Right renal cortex interstitium (tissue), 3 donors: ENCODE measurements at regions not wholly inside any gene's neighbourhood (a gene's known extent, or its start where the extent isn't known, plus 50 kb on each side); places are given as distances from the start of the nearest gene placed in this dataset.

Experiments used
- DNase-seq, 3 donors: peaks; one replicate each; pipeline ENCODE4 v3.0.0-alpha.2; 2013; ENCODE audit warnings: low read depth in 3 of 3, low spot score in 2 of 3

GRCh38 chrX:124518885-124519284 lies 172.5 kb downstream of the SH2D1A start:
- DNase-seq: no peak

DNA sequence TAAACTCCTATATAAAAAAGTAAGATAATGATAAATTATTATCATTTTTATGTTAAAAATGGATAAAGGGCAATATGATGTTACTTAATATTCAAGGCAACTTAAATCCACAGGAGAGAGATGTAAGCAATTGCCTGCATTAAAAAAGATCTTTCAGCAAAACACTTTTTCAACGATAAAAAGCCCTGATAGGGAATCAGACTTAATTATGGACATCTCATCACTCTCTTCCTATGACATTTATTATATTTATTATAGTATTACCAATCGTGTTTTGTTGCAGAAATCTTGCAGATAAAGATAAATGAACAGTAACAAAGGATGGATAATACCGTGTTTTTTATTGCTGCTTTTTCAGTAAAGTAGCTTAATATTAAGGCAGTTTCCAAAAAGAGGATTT lies 178.5 kb downstream of the SH2D1A start:
- DNase-seq: no peak

- no peak for DNase-seq
Measured at GRCh38 chrX:124529786-124530185, 183.4 kb downstream of the SH2D1A start.

DNA sequence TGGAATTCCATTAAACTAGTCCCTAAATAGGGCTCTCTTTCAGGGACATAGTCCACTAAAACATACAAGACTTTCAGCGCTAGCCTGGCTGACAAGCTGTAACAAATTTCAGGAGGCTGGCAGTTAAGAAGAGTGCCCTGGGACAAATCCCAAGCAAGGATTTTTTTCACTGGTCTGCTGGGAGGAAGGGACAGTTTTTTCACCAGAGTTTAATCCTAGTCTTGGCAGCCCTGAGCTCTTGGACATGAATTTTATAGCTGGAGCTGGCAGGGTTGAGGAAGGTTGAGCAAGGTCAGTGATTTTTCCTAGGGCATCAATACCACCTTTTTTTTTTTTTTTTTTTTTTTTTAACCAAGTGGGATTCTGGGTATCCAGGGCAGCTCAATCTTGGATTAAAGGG lies 184.4 kb downstream of the SH2D1A start:
- no peak for DNase-seq

DNA sequence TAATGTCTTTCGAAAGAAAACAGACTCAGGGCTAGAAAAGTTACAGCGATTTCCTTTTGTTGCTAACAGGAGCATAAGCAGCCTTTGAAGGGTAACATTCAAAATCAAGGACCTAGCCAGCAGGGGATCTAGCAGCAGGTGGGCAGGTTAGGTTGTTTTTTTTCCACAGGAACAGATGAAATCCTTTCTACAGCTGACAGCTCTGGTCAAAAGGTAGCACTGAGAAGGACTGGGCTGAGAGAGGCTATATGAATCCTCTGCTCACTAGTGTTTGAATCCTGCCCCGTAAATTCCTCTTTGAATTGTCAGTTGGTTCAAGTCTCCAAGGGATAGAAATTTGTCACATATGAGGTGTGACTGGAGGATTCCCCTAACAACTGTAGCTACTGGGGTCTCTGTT lies 188.2 kb downstream of the SH2D1A start:
- no peak for DNase-seq

GRCh38 chrX:124540474-124540873 lies 194.1 kb downstream of the SH2D1A start:
- DNase-seq: no peak

- no peak for DNase-seq
Measured at GRCh38 chrX:124548571-124548970, 202.2 kb downstream of the SH2D1A start.

DNA sequence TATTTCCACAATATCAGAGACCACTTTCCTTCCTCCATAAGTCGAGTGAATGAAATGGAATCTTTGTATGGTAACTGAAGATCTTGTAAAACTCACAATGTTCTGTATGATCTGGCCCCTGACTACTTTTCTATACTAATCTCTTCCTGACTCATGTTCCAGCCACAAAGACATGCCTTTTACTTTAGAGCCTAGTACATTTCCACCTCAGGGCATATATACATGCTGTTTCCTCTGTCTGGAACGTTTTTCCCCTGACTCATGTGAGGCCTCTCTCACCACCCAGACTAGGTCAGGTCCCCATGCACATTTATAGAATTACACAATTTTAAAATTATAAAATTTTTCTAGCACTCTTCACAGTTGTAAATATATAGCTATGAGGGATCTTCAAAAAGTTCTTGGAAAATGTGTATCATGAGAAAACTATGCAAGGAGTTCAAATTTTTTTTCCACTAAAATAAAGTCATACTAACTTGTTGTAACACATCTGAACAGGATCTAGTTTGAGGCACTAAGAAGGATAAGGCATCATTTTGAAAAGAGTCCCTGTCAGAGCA lies 208.8 kb downstream of the SH2D1A start:
- DNase-seq: no peak

GRCh38 chrX:124557976-124558375 lies 211.6 kb downstream of the SH2D1A start:
- DNase-seq: no peak

DNA sequence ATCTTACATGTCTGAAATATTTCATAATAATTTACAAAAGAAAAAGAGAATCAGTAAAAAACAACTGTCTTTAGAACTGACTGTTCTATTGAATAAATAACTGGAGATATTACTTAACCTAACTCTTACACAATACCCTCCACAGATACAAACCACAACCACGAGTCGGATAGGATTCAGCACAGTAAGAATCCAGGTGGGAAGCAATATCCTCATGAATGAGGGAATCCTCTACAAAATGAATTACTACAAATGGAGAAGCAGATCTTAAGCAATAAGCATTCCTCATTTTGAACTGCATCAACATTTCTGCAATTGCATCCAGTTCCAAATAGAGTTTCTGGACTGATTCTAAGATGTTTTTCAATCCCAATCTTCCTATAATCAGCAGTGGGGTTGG lies 227.1 kb downstream of the SH2D1A start:
- DNase-seq: no peak

GRCh38 chrX:124592744-124593143 lies 246.4 kb downstream of the SH2D1A start:
- no peak for DNase-seq

- no peak for DNase-seq
Measured at GRCh38 chrX:124594017-124594651, 247.8 kb downstream of the SH2D1A start.

DNA sequence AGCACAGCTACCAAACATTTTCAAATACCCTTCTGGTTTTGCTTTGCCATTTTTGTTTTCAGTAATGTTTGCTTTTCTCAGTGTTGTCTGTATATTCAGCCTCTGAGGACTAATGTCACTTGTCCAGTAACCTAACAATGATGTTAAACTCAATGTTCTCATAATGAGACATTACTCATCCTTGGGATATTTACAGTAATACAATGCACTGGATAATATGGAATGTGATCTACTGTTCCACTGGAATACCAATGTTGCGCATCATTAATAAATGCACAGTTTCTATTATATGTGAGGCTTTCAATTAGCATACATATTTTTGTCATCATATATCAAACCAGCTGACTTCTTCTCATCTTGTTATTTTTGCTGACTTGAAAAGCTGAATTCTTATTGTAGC lies 259.1 kb downstream of the SH2D1A start:
- no peak for DNase-seq

DNA sequence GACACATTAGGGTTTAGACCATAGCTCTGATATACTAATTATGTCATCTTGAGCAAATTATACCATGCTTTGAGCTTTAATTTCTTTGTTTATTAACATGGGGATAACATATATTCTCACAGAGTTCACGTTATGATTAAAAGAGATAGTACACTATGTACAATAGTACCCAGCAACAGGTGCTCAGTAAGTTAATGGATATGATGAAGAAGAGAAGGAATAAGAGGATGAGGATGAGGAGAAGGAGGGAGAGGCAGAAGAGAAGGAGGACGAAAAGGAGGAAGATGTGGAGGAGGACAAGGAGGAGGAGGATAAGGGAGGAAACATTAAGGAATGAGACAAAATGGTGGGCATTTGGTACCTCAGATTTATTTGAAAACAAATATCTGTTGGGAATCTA lies 260.4 kb downstream of the SH2D1A start:
- no peak for DNase-seq

DNA sequence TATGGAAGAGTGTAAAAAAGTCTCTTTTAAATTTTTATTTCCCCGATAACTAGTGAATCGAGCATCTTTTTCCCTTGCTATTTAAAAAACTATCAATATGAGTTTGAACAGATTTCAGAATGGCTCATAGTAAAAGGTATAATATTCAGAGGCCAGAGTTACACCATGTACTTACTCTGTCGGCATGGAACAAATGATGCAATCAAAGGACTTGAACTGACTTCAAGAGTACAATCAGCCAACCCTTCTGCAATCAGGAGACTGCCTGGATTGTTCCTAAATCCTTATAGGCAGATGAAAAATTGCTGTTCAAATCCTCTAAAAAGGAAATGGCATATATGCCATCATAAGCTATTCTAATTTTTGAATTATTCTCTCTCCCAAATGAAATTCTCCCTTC lies 273.3 kb downstream of the SH2D1A start:
- DNase-seq: no peak

DNA sequence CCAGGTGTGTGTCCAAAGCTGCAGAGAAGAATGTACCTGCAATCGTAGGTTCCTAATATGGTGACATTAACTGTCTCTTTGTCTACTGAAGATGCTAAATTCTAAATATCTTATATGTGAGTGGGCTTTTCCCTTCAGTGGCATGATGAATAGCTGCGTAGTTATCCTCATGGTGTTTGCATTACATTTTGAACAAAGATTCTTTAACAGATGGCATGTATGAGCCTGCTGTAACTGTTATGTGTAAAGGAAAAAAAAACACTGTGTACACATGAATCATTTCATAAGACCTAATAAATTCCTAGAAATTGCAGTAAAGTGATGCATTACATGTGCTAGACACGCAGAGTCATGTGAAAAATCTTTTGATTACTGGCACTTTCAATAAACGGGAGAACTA lies 288.0 kb downstream of the SH2D1A start:
- DNase-seq: no peak

DNA sequence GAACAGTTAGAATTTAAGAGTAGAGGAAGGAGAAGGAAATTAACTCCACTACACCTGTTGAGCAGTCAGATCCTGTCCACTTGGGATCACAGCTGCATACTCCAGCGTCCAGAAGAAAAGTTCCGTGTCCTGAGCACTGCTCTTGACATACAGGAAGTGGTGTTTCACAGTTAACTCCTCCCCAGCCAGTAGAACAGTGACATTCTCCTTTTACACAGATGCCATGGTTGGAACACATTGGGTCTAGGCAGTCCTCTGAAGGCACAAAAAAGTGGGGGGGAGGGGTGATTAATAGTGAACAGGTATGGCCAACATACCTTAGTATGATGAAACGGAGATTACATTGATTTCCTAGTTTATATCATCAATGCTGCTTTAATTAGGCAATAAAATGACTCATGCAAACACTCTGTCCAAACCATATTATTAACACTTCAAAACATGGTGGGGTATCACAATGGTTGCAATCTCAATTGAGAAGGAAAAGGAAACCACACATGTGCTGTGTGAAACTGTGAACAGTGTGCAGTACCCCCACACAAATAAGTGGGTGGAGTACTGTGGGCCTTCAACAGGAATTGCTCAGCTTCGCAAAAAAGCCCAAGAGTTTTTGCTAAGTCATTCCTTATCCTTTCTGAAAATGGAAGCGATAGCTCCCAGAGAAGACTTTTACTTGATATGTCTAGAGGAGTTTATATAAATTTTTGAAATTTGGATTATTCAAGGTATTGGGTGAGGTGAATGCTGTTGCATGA lies 295.6 kb downstream of the SH2D1A start:
- no peak for DNase-seq

- no peak for DNase-seq
Measured at GRCh38 chrX:124646403-124646802, 300.0 kb downstream of the SH2D1A start.

GRCh38 chrX:124651031-124651430 lies 304.7 kb downstream of the SH2D1A start:
- no peak for DNase-seq

- DNase-seq: no peak
Measured at GRCh38 chrX:124665621-124666400, 319.4 kb downstream of the SH2D1A start.

DNA sequence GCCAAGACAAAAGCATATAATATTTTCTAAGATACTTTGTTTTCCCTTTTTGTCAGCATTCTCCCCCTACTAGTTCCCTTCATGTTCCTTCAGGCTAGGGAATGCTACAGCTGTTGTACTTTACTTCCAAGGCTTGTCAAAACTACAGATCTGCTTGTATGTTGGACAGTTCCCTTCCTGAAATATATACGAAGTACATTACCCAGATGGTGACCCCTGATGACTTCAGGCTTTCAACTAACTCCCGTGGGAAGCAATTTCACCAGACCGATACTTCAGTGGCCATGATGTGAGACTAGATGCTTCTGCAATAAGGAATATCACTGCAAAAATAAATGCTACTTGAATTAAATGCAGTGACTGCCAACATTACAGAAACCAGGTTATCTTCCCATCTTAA lies 332.8 kb downstream of the SH2D1A start:
- peak in 1 of 3 donors; percentile 1 for DNase-seq
